Activated T-cell treated with anti-CD3 and anti-CD28 coated beads, Interleukin-2, amount 50 U/mL, for 4 hours (primary cell): ENCODE measurements at regions not wholly inside any gene's neighbourhood (a gene's known extent, or its start where the extent isn't known, plus 50 kb on each side); places are given as distances from the start of the nearest gene placed in this dataset.
A peak's percentile ranks its signal among the peaks of the same experiment; 100 is the strongest.

Experiments
- ATAC-seq, 2 donors: fragments of 200-7000 bp; cut with Tn5 transposase; one replicate each; pipeline ENCODE4 v1.10.0; 2021
- DNase-seq: peaks from one replicate; pipeline ENCODE4 v3.0.0-alpha.2; 2020
- H3K27me3 Mint-ChIP-seq: one replicate; pipeline ENCODE4 v1.8.0; 2021; ENCODE audit warnings: low read depth, mixed read lengths
- H3K36me3 Mint-ChIP-seq: one replicate; pipeline ENCODE4 v1.8.0; 2022; ENCODE audit warnings: mixed read lengths; ENCODE audit not compliant: insufficient read depth
- H3K4me1 Mint-ChIP-seq: one replicate; pipeline ENCODE4 v1.8.0; 2021; ENCODE audit warnings: low read depth, mixed read lengths
- H3K4me3 Mint-ChIP-seq: one replicate; pipeline ENCODE4 v1.8.0; 2021; ENCODE audit warnings: mild to moderate bottlenecking, moderate library complexity, mixed read lengths
- H3K9me3 Mint-ChIP-seq: one replicate; pipeline ENCODE4 v1.8.0; 2021; ENCODE audit warnings: mixed read lengths

DNA sequence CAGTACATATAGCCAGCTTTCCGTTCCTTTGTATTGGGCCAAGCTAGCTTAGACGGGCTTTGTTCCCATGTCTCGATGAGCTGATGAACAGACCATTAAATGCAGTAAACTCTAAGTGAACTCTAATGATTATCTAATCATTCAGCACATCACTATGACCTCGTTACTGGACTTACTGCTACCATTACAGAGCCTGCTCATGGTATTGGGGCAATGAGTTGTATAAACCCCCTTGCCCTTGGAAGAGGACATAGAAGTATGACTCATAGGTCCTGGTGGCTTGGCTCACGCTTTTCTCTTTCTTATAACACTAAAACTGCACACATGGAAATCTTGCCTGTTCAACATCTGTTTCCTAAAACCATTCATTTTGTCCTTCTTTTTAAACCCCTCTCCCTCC is 93.6 kb upstream of the DYNLRB2 start:
- DNase-seq (no peak), ATAC-seq (no peak)
- no peaks in the 10 kb centered on the region for H3K4me1 Mint-ChIP-seq
- H3K36me3 Mint-ChIP-seq = no peaks in the 10 kb centered on the region
- no peak overlapping the region for H3K4me3 Mint-ChIP-seq
- H3K9me3 Mint-ChIP-seq = no peaks in the 10 kb centered on the region
- peaks cover 5% of the 10 kb centered on the region for H3K27me3 Mint-ChIP-seq

DNA sequence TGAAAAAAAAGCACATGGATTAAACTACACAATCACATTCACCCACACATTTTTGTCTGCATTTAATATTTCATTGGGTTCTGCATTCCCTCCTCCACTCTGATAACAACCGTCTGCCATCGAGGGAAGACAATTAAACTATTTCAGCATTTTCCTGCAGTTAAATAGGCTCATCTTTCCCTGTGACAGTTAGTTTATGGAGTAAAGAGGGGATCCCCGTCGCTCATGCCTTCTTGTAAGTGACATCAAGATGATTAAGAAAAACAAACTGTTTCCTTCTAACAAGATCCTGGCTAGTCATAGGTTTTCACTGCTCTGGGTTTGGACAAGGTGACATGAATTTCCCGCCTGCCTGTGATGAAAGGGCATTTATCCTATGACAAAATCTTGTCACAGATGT is 98.0 kb upstream of the DYNLRB2 start:
- Mint-ChIP-seq H3K9me3 (no peaks in the 10 kb centered on the region), H3K4me3 (no peak overlapping the region), H3K4me1 (peaks cover 5% of the 10 kb centered on the region), H3K27me3 (no peaks in the 10 kb centered on the region), H3K36me3 (no peaks in the 10 kb centered on the region)
- no peak for DNase-seq
- ATAC-seq = no peak

DNA sequence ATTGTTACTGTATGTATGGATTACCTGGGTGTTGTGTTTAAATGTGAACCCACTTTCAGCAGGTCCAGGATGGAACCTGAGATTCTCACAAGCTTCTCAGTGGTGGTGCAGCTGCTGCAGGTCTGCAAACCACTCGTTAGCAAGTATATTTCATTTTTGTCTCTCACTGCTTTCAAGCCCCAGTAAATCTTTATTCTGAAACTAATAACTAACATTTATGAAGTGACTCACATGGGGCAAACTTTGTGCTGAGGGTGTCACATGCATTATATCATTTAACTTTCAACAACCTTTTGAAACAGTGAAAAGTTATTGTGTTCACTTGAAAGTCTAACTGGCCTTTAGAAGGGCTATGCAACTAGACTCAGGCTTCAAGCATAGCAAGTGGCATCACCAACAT is 98.9 kb upstream of the DYNLRB2 start:
- no peaks in the 10 kb centered on the region for H3K9me3 Mint-ChIP-seq

DNA sequence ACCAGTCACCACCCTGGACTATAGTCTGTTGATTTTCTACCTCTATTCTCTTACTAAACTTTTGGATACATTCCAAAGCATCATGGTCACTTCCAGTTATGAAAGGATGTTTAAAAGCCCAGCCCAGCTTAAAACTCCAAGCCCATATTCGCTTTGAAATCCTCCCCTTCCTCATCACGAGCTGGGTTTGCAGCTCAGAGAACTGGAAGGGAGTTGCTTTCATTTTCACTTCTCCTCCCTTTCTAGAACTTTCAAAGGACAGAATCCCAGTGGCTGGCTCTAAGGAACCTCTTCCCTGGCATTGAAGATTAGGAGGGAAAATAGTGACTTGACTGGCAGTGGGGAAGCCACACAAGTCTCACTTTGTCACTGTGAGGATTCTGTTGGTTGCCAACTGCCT is 100.1 kb upstream of the DYNLRB2 start:
- ATAC-seq (no peak), DNase-seq (no peak)
- no peak overlapping the region for H3K4me3 Mint-ChIP-seq
- no peaks in the 10 kb centered on the region for H3K9me3 Mint-ChIP-seq
- peaks cover 4% of the 10 kb centered on the region for H3K27me3 Mint-ChIP-seq
- H3K4me1 Mint-ChIP-seq = peaks cover 5% of the 10 kb centered on the region
- H3K36me3 Mint-ChIP-seq = no peaks in the 10 kb centered on the region

More for the DNA sequence above, 98.9 kb upstream of the DYNLRB2 start:
- Mint-ChIP-seq H3K27me3 (no peaks in the 10 kb centered on the region), H3K4me1 (peaks cover 5% of the 10 kb centered on the region), H3K36me3 (no peaks in the 10 kb centered on the region), H3K4me3 (no peak overlapping the region)
- ATAC-seq = no peak
- no peak for DNase-seq

DNA sequence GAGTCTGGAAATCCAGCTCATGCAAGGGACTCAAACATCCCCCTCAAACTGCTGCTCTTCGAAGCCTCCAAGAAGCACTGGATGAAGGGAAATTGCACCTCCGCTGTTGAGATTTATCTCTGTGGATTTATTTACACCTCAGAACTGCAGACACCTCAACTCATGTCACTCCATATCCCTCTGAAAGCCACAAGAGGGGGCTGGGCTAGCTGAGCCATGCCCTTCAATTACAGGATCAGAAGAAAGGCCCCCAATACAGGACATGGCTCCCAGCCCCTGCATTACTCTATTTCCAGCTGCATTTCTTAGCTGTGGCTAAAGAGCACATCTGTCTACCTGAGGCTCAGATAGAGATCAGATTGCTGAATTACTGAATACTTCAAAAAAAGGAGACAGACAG is 103.1 kb upstream of the DYNLRB2 start:
- Mint-ChIP-seq H3K9me3 (no peaks in the 10 kb centered on the region), H3K4me3 (no peak overlapping the region), H3K4me1 (peaks cover 5% of the 10 kb centered on the region), H3K27me3 (peaks cover 10% of the 10 kb centered on the region), H3K36me3 (no peaks in the 10 kb centered on the region)
- DNase-seq = no peak
- ATAC-seq = no peak

DNA sequence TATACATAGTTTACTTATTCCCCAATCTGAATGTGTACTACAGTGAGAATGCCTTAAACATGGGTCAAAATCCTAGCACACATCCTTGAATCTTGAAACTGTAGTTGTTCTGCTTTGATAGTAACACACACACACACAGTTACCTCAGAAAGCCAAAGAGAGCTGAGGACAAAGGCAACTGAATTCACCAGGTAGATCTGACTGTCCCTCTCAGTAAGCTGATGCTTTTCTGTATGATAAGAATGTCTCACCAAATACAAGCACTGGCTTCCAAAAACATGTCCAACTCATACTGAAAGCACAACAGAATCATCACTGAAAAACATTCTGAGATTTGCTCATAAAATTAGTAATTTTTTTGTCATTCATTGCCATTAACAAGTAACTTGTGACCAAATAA is 104.3 kb upstream of the DYNLRB2 start:
- H3K9me3 Mint-ChIP-seq = no peaks in the 10 kb centered on the region
- H3K27me3 Mint-ChIP-seq = peaks cover 17% of the 10 kb centered on the region
- no peak overlapping the region for H3K4me3 Mint-ChIP-seq
- H3K36me3 Mint-ChIP-seq = no peaks in the 10 kb centered on the region
- ATAC-seq (no peak), DNase-seq (no peak)
- H3K4me1 Mint-ChIP-seq = peaks cover 5% of the 10 kb centered on the region

DNA sequence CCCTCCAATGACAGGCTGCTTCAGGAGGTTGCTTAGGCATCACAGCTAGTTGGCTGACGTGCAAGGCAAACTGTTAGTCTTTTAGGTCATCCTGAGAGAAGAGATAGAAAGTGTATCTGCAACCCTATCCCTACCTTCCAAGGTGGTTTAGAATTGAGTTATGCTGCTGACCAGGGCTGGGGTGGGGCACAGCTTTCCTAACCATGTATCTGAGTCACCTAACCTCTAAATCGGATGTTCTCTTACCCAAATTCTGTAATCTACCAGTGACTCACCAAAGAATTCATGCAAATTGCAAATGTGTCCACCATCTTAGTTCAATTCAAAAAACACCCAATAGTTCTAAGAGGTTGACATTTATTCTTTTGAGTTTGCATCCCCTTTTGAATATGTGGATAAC is 107.2 kb upstream of the DYNLRB2 start:
- H3K4me1 Mint-ChIP-seq = no peaks in the 10 kb centered on the region
- H3K36me3 Mint-ChIP-seq = no peaks in the 10 kb centered on the region
- DNase-seq (no peak), ATAC-seq (peak in 1 of 2 donors; percentile 38)
- no peak overlapping the region for H3K4me3 Mint-ChIP-seq
- peaks cover 7% of the 10 kb centered on the region for H3K9me3 Mint-ChIP-seq
- peaks cover 30% of the 10 kb centered on the region for H3K27me3 Mint-ChIP-seq

DNA sequence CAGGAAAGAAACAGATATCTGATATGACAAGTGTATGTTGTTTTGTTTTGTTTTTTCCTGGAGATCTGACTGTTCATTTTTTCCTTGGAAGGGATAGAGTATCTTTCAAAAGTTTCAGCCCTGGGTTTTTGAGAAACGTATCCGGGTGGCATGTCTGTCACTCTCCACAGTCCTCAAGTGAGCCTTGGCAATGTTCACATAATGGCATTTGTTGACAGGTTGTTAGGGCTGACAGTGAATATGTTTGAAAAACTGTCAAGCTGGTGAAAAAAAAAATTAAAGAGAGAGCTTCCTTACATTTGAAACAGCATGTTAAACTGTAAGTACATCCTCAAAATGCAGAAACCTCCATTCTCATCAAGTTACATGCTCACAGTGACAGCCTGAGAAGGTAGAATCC is 113.0 kb upstream of the DYNLRB2 start:
- no peak for DNase-seq
- Mint-ChIP-seq H3K36me3 (no peaks in the 10 kb centered on the region), H3K27me3 (peaks cover 41% of the 10 kb centered on the region), H3K9me3 (peaks cover 7% of the 10 kb centered on the region), H3K4me1 (no peaks in the 10 kb centered on the region), H3K4me3 (no peak overlapping the region)
- no peak for ATAC-seq

DNA sequence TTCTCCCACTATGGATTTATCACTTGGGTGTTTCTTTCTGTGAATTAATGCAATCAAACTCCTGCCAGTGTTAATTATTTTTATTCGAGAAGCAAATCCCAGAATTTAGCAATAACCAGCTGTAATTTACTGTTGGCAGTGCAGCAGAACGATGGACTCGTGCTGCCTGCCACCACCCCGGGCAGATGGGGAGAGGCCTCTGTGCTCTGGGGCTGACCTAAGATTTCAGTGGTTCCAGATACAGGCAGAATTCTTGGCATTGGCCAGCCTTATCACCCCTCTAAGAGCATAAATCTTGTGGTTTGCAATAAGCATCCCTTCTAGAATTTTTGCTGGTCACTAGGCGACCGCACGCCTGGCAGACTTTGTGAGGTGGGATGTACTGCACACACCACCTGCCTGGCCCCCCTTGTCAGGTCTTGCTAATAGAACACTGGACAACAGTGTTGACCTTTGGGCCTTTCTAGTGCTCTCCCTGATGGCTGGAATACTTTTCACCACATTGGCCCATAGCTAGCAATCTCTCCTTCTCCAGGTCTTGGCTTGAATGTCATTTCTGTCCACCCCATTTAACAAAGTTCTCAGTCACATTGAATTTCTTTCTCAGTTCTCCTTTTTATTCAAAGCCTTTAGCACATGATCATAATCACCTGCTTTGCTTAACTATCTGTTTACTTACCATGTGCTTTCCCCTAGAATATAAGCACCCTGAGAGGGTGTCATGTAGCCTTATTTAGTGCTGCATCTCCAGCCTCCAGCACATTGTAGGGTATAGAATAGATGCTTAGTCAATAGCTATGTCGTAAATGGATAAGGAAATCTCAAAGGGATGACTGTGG is 122.1 kb upstream of the DYNLRB2 start:
- DNase-seq (no peak), ATAC-seq (no peak)
- peaks cover 29% of the 10 kb centered on the region for H3K27me3 Mint-ChIP-seq
- no peak overlapping the region for H3K4me3 Mint-ChIP-seq
- no peaks in the 10 kb centered on the region for H3K9me3 Mint-ChIP-seq
- H3K4me1 Mint-ChIP-seq = no peaks in the 10 kb centered on the region
- H3K36me3 Mint-ChIP-seq = no peaks in the 10 kb centered on the region

DNA sequence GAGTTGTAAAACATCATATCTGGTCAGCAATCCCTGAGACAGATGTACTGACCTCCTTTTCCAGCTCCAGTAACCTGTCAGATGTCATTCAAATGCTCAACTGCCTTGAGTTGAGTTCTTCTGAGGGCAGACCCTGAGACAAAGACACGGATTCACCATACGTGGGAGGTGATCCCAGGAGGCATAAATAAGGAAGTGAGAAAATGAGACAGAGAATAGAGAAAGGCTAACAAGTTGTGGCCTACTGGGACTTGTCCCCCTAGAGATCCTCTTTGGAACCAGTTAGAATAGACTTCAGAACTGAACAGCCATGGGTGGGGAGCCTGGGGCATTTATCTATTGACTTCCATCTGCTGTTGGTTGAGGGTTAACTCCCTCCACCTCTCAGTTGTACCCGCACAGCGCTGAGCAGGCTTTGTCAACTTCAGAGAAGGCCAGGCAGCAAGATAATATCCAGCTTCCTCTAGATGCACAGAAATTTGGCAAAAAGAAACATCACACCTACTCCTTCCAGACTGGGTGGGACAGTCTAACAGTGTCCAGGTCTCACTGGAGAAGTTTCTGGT is 123.0 kb upstream of the DYNLRB2 start:
- no peaks in the 10 kb centered on the region for H3K9me3 Mint-ChIP-seq
- no peak for DNase-seq
- H3K36me3 Mint-ChIP-seq = no peaks in the 10 kb centered on the region
- ATAC-seq = no peak
- peaks cover 28% of the 10 kb centered on the region for H3K27me3 Mint-ChIP-seq
- no peak overlapping the region for H3K4me3 Mint-ChIP-seq
- H3K4me1 Mint-ChIP-seq = no peaks in the 10 kb centered on the region

DNA sequence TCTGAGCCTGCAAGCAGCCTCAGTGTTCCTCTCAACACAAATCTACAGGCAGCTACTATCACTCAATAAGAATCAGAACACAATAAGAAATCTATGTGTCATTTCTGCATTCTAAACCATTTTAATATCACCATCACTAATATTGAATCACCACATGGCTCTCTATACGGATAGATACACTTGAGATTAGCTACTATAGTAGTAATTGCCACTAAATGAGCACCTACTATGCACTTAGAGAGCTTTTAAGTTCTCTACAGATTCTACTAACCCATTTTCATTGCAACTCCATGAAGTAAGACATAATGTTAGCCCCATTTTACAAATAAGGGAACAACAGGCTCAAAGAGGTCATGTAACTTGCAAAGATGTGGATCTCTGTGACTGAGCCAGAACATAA is 132.8 kb upstream of the DYNLRB2 start:
- H3K27me3 Mint-ChIP-seq = peaks cover 13% of the 10 kb centered on the region

DNA sequence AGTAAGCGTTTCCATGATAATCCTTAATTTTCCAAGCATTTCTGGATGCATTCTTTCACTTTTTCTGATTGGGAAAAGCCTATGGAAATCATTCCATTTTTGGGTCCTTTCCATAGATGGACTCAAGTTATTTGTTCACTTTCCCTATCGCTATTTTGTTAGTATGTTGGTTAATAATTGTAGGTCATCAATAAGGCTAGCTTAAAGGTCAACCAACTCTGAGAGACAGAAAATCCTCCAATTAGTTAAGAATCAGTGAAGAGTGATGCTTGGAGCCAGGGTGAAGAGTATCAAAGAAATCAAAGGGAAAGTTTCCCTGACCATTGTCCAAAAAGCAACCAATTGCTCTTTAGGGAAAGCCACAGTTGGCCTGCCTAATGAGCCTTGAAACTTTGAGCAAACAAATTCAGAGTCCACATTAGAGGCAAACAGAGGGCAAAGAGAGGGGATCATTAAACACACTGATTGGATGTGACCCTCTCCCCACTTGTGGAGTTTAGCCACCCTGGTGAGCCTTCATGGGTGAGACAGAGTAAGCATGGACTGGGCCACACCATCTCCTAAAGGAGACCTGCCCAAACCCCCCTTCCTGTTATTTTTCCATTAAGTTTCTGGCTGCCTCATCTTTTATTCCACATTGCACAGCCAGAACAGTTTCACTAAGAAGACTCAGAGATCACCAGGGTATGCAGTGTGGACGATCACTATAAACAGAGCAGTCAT is 133.4 kb upstream of the DYNLRB2 start:
- Mint-ChIP-seq H3K4me1 (no peaks in the 10 kb centered on the region), H3K27me3 (peaks cover 13% of the 10 kb centered on the region), H3K4me3 (no peak overlapping the region), H3K36me3 (no peaks in the 10 kb centered on the region), H3K9me3 (no peaks in the 10 kb centered on the region)
- DNase-seq = no peak
- no peak for ATAC-seq

More for the DNA sequence above, 132.8 kb upstream of the DYNLRB2 start:
- H3K4me1 Mint-ChIP-seq = no peaks in the 10 kb centered on the region
- DNase-seq = no peak
- ATAC-seq = no peak
- H3K9me3 Mint-ChIP-seq = no peaks in the 10 kb centered on the region
- H3K36me3 Mint-ChIP-seq = no peaks in the 10 kb centered on the region
- H3K4me3 Mint-ChIP-seq = no peak overlapping the region

DNA sequence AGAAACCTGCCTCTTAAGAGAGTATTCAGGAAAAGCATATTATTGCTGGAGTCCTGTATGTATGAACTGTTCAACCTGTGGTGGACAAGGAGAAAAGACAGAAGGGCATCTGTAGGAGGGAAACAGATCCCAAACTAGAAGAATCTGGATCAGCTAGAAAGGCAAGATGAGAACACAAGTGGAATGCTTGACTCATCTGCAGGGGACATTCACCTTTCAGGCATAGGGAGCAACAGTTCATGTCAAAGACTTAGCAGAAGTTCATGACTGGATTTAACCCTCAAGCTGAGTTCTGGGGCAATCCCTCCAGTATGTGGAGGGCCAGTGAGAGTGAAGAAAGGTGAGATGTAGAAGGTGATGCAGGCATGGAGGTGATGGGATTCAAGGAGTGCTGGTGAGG is 135.9 kb upstream of the DYNLRB2 start:
- ATAC-seq (no peak), DNase-seq (no peak)
- H3K27me3 Mint-ChIP-seq = peaks cover 13% of the 10 kb centered on the region
- no peaks in the 10 kb centered on the region for H3K9me3 Mint-ChIP-seq
- H3K36me3 Mint-ChIP-seq = no peaks in the 10 kb centered on the region
- no peaks in the 10 kb centered on the region for H3K4me1 Mint-ChIP-seq
- H3K4me3 Mint-ChIP-seq = no peak overlapping the region

DNA sequence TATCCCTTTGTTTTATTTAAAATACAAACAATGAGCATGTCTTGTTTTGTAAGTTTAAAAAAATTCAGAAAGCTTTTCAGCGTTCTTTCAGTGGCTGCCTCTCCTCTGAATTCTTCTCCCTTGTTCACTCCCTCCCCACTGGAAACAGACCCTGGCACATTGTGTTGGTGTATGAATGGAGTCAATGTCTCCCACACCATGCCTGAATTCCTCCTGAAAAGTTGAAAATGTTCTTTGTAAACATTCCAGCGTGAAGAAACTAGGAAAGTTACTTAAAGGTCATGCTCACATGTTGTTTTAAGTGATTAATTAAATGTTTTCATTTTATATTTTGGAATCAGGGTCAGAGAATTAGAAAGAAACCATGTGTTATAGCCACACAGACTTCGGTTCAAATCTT is 136.9 kb upstream of the DYNLRB2 start:
- Mint-ChIP-seq H3K36me3 (no peaks in the 10 kb centered on the region), H3K27me3 (peaks cover 13% of the 10 kb centered on the region), H3K9me3 (no peaks in the 10 kb centered on the region), H3K4me3 (no peak overlapping the region), H3K4me1 (no peaks in the 10 kb centered on the region)
- no peak for DNase-seq
- no peak for ATAC-seq
